ENCODE measurements at regions not wholly inside any gene's neighbourhood (a gene's known extent, or its start where the extent isn't known, plus 50 kb on each side); places are given as distances from the start of the nearest gene placed in this dataset.
"Not testable (repeated sequence)": the region's sequence is repeated elsewhere in the genome, so short reads cannot be mapped to it uniquely, and the experiment has no call there.

DNA sequence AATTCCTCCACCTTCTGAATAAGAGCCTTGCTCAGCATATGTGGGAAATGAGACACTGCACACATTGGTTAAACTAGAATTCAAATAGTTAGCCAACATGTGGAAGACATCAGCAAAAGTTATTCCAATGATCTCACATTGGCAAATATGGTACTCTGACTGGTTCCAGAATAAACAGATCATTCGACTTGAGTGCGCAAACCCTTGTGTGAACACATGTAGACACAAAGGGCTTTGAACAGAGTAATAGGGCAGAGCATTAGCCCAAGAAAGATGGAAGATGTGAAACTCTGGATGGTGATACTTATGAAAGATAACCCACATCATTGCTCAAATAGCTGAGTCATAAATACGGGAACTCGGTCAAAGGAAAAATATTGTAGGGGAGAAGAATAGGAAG, 1133.4 kb upstream of the SEL1L start:
- no peaks in the 10 kb centered on the region for H3K27me3 ChIP-seq (ENCODE audit: control insufficient read depth, insufficient read depth, low read length)
- no peak overlapping the region for H3K4me3 ChIP-seq (ENCODE audit: low read depth, low read length)
- no peaks in the 10 kb centered on the region for H3K9me3 ChIP-seq (ENCODE audit: control insufficient read depth, low read length)
- H3K9ac ChIP-seq: no peak overlapping the region
- no peak overlapping the region for H2AFZ ChIP-seq
- H3K4me1 ChIP-seq: no peaks in the 10 kb centered on the region
- no peak overlapping the region for H3K4me2 ChIP-seq (ENCODE audit: low read length)
- no peak for TF ChIP-seq CTCF (IDR thresholded peaks at IDR 0.05)
- H3K79me2 ChIP-seq: no peaks in the 10 kb centered on the region
- H3K36me3 ChIP-seq (ENCODE audit: control insufficient read depth, insufficient read depth, low read length): no peaks in the 10 kb centered on the region
- H3K27ac ChIP-seq: no peak overlapping the region

DNA sequence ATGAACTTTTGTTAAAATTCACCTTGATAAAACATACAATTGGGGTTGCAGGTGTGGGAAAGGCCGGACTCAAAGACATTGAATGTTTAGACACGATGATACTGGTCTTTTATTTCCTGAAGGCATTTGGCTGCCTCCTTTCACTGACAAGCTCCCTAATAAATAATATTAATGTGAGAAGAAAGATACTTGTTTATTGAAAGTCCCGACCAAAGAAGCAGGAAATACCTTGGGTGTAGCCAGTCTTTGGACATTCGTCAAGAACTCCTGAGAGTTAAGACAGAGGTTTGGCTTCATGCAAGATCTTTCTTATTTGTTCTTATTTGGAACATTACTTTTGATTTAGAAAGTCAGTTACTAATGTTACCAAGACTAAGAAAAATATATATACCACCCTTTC, 1133.8 kb upstream of the SEL1L start:
- H3K4me2 ChIP-seq (ENCODE audit: low read length): no peak overlapping the region
- H3K27ac ChIP-seq: no peak overlapping the region
- no peaks in the 10 kb centered on the region for H3K4me1 ChIP-seq
- H3K36me3 ChIP-seq (ENCODE audit: control insufficient read depth, insufficient read depth, low read length): no peaks in the 10 kb centered on the region
- TF ChIP-seq CTCF (IDR thresholded peaks at IDR 0.05): no peak
- no peak overlapping the region for H2AFZ ChIP-seq
- no peak overlapping the region for H3K9ac ChIP-seq
- no peak overlapping the region for H3K4me3 ChIP-seq (ENCODE audit: low read depth, low read length)
- H3K27me3 ChIP-seq (ENCODE audit: control insufficient read depth, insufficient read depth, low read length): no peaks in the 10 kb centered on the region
- H3K79me2 ChIP-seq: no peaks in the 10 kb centered on the region
- H3K9me3 ChIP-seq (ENCODE audit: control insufficient read depth, low read length): no peaks in the 10 kb centered on the region

- TF ChIP-seq CTCF (IDR thresholded peaks at IDR 0.05): no peak
- no peaks in the 10 kb centered on the region for H3K27me3 ChIP-seq (ENCODE audit: control insufficient read depth, insufficient read depth, low read length)
- H3K4me3 ChIP-seq (ENCODE audit: low read depth, low read length): no peak overlapping the region
Measured at GRCh38 chr14:82676403-82676802, 1142.8 kb upstream of the SEL1L start.

GRCh38 chr14:82689948-82690347, 1156.3 kb upstream of the SEL1L start:
- no peak for TF ChIP-seq CTCF (IDR thresholded peaks at IDR 0.05)
- Histone ChIP-seq H3K4me2 (ENCODE audit: low read length) (no peak overlapping the region), H3K79me2 (no peaks in the 10 kb centered on the region), H3K4me1 (no peaks in the 10 kb centered on the region), H3K27me3 (ENCODE audit: control insufficient read depth, insufficient read depth, low read length) (no peaks in the 10 kb centered on the region), H3K4me3 (ENCODE audit: low read depth, low read length) (no peak overlapping the region), H2AFZ (no peak overlapping the region), H3K36me3 (ENCODE audit: control insufficient read depth, insufficient read depth, low read length) (no peaks in the 10 kb centered on the region), H3K9me3 (ENCODE audit: control insufficient read depth, low read length) (no peaks in the 10 kb centered on the region), H3K9ac (no peak overlapping the region), H3K27ac (no peak overlapping the region)

More at GRCh38 chr14:82676403-82676802, 1142.8 kb upstream of the SEL1L start:
- Histone ChIP-seq H3K27ac (no peak overlapping the region), H3K4me1 (no peaks in the 10 kb centered on the region), H3K79me2 (no peaks in the 10 kb centered on the region), H3K4me2 (ENCODE audit: low read length) (no peak overlapping the region), H3K9me3 (ENCODE audit: control insufficient read depth, low read length) (no peaks in the 10 kb centered on the region), H3K36me3 (ENCODE audit: control insufficient read depth, insufficient read depth, low read length) (no peaks in the 10 kb centered on the region), H2AFZ (no peak overlapping the region), H3K9ac (no peak overlapping the region)

GRCh38 chr14:82691191-82691590, 1157.5 kb upstream of the SEL1L start:
- H3K27me3 ChIP-seq (ENCODE audit: control insufficient read depth, insufficient read depth, low read length); H3K4me3 ChIP-seq (ENCODE audit: low read depth, low read length); H3K79me2 ChIP-seq; H3K27ac ChIP-seq; H3K4me2 ChIP-seq (ENCODE audit: low read length); H3K9ac ChIP-seq; H3K36me3 ChIP-seq (ENCODE audit: control insufficient read depth, insufficient read depth, low read length); H2AFZ ChIP-seq; H3K9me3 ChIP-seq (ENCODE audit: control insufficient read depth, low read length); H3K4me1 ChIP-seq: not testable (repeated sequence)
